ENCODE measurements at regions not wholly inside any gene's neighbourhood (a gene's known extent, or its start where the extent isn't known, plus 50 kb on each side); places are given as distances from the start of the nearest gene placed in this dataset.

DNA sequence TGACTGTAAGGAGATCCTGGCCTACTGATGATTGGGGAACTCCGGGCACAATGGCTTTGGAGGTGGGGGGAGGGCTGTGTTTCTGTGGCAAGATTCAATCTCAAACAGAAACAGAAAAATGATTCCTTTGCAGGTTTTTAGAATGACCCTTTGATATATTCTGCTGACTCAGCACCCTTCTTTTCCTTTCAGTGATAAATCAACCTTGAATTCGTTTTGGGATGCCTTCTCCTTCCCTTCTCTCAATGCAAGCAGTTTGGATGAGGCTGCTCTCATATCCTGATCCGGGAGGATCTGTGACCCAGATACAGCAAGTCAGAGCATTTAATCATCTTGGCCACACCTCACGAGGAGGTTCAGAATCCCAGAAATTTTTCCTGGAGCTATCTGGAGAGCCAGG, 156.1 kb upstream of the PRICKLE2 start:
- TF ChIP-seq, protein P1, sequence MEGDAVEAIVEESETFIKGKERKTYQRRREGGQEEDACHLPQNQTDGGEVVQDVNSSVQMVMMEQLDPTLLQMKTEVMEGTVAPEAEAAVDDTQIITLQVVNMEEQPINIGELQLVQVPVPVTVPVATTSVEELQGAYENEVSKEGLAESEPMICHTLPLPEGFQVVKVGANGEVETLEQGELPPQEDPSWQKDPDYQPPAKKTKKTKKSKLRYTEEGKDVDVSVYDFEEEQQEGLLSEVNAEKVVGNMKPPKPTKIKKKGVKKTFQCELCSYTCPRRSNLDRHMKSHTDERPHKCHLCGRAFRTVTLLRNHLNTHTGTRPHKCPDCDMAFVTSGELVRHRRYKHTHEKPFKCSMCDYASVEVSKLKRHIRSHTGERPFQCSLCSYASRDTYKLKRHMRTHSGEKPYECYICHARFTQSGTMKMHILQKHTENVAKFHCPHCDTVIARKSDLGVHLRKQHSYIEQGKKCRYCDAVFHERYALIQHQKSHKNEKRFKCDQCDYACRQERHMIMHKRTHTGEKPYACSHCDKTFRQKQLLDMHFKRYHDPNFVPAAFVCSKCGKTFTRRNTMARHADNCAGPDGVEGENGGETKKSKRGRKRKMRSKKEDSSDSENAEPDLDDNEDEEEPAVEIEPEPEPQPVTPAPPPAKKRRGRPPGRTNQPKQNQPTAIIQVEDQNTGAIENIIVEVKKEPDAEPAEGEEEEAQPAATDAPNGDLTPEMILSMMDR (IDR thresholded peaks at IDR 0.05; ENCODE audit: borderline replicate concordance, control extremely low read depth, extremely low read depth, insufficient read depth, missing control alignments), result no peak
- no peak for DNase-seq (ENCODE audit: low spot score)
- in situ Hi-C loops (cut with MboI; ENCODE audit: low sequenced_read_pairs, unreplicated experiment), result no loop called here

DNA sequence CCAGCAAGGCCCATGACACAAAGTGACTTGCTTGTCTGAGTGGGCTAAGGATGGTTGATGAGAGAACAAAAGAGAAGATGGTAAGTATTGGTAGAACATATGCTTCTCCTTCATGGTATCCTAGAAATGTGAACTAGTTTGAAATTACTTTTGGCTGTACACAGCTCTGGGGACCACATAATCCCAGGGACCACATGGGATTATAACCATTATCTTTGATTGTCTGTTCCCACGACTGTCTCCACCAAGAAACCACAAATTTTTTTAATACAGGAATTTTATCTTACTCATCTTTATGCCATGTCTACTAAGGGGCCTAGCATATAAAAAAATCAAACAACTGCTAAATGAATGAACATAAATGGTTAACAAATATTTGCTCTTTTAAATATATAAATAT, 155.3 kb upstream of the PRICKLE2 start:
- TF ChIP-seq, protein P1 (IDR thresholded peaks at IDR 0.05; ENCODE audit: borderline replicate concordance, control extremely low read depth, extremely low read depth, insufficient read depth, missing control alignments), result no peak
- no peak for DNase-seq (ENCODE audit: low spot score)
- in situ Hi-C loops (cut with MboI; ENCODE audit: low sequenced_read_pairs, unreplicated experiment), result no loop called here

DNA sequence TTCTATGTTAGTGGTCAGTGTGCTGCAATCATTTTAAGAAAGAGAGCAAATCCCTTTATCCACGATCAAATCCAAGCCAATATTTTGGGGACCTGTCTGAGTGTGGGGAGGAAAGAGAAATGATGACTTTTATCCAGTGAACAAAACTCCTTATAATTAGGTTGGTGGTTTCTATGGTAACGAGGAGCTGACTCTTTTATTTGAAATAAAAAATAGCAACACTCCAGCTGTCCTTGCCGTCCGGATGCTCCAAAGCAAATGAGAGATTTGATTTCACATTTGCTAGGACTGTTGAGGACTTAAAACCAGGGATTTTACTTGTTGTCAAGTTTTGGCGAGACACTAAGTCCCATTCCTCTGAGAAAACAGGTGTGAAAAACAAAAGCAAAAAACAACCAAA, 154.0 kb upstream of the PRICKLE2 start:
- in situ Hi-C loops (cut with MboI; ENCODE audit: low sequenced_read_pairs, unreplicated experiment), result no loop called here
- TF ChIP-seq, protein P1 (IDR thresholded peaks at IDR 0.05; ENCODE audit: borderline replicate concordance, control extremely low read depth, extremely low read depth, insufficient read depth, missing control alignments), result no peak
- DNase-seq (ENCODE audit: low spot score), result no peak

DNA sequence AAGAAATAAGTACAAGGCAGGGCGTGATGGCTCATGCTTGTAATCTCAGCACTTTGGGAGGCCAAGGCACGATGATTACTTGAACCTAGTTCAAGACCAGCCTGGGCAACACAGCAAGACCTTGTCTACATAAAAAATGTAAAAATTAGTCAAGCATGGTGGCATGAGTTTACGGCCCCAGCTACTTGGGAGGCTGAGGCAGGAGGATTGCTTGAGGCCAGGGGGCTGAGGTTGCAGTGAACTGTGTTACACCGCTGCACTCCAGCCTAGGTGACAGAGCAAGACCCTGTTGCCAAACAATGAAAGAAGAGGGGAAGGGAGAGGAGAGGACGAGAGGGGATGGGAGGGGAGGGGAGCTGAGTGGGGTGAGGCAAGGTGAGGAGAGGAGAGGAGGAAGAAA, 152.7 kb upstream of the PRICKLE2 start:
- TF ChIP-seq, protein P1 (IDR thresholded peaks at IDR 0.05; ENCODE audit: borderline replicate concordance, control extremely low read depth, extremely low read depth, insufficient read depth, missing control alignments), result no peak
- DNase-seq (ENCODE audit: low spot score), result no peak
- in situ Hi-C loops (cut with MboI; ENCODE audit: low sequenced_read_pairs, unreplicated experiment), result no loop called here

DNA sequence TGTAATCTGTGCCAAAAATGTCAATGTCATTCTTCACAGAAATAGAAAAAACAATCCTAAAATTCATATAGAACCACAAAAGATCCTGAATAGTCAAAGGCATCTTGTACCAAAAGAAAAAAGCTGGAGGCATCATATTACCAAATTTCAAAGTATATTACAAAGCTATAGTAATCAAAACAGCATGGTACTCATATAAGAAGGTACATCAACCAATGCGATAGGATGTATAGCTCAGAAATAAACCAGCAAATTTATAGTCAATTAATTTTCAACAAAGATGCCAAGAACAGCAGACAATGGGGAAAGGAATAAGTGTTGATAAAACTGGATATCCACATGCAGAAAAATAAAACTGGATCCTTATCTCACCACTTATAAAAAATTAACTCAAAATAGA, 150.5 kb upstream of the PRICKLE2 start:
- TF ChIP-seq, protein P1 (IDR thresholded peaks at IDR 0.05; ENCODE audit: borderline replicate concordance, control extremely low read depth, extremely low read depth, insufficient read depth, missing control alignments), result no peak
- in situ Hi-C loops (cut with MboI; ENCODE audit: low sequenced_read_pairs, unreplicated experiment), result no loop called here
- no peak for DNase-seq (ENCODE audit: low spot score)

DNA sequence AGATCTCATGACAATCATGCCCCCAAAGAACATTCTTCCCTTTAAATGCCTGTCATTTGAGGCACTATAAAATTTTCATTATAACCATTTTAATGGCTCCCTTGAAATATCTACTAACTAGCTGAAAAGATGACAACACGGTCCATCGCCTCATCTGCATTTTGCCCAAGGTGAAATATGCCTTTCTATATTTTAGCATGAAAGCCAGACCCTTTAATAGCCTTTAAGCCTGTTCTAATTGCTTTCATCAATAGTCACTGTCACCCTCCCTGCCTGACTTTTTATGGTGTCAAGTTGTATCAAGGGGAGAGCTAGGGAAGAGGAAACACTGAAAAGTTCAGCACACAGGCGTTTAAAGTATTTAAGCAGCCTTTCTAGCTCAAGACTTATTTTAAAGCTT, 144.1 kb upstream of the PRICKLE2 start:
- in situ Hi-C loops (cut with MboI; ENCODE audit: low sequenced_read_pairs, unreplicated experiment), result no loop called here
- TF ChIP-seq, protein P1 (IDR thresholded peaks at IDR 0.05; ENCODE audit: borderline replicate concordance, control extremely low read depth, extremely low read depth, insufficient read depth, missing control alignments), result no peak
- DNase-seq (ENCODE audit: low spot score), result no peak

Data from GM13976 (cell line).